NCI-H524 (cell line): ENCODE measurements at regions not wholly inside any gene's neighbourhood (a gene's known extent, or its start where the extent isn't known, plus 50 kb on each side); places are given as distances from the start of the nearest gene placed in this dataset.

Experiments
- DNase-seq, 2 experiments: peaks; one replicate each; lab custom pipeline; 2025; lab: John Stamatoyannopoulos, UW

DNA sequence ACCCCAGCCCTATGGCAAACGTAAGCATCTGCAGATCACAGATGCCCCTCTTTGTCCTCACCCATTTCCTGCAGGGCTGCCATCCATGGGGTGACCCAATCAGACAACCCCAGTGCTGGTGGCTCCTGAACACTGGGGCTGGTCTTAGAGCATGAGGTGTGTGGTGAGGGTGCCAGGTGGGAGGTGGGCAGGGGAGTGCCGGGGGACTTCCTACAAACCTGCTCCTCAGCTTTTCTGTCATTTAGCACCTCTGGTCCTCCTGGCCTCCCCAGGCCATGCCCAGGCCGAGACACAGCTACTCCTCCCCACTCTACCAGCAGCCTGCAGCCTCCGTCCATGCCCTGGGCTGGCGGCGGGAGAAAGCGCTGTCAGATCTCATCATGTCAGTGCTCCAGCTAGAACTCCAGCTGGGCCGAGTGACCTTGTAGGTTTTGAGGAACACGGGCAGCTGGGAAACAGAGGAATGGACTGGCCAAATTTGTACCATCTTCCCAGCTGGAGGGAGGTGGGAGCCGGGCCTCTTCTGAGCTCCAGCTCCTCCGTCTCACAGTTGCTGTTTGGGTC is 157.7 kb upstream of the NECTIN1 start:
- no peak for DNase-seq

DNA sequence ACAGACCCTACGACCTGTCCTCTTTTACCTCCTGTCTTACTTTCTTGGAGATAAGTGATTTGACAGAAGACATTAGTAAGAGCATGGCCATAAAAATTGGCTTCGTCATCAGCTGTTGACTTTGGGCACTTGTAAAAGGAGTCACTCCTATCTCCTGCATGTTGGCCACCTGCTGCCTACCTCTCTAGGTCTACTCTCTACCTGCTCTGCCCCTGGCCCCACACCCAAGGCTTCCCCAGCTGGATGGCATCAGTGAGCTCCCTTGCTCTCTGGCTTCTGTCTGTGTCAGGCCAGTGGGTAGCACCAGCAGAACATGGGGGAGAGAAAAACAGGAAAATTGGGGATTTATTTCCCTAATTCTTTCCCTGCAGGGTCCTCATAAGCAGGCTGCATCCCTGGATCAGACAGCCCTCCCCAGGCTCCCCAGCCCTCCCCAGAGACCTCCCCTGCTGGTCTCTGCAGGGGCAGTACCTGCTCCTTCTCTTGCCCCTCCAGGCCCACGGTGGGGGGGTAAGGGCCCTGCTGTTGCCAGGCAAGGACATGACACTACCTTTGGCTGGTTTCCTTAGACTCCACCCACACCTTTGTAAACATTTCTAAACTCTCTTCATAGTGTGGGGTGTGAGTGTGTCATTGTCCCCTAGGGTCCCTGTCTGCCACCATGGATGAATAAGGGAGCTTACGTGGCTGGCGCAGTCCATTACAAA is 157.0 kb upstream of the NECTIN1 start:
- no peak for DNase-seq

DNA sequence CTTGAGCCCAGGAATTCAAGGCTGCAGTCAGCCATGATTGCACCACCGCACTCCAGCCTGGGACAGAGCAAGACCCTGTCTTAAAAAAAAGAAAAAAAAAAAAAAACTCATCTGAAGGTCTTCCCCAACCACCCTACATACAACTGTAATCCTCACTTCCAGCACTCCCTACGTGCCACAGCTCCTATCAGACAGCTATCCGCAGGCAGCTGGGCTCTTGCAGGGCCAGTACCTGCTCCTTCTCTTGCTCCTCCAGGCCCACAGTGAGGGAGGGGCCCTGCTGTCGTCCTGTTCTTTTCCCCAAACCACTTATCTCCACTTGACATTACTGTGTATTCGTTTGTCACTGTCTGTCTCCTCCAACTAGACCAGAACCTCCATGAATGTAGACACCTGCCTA is 156.1 kb upstream of the NECTIN1 start:
- DNase-seq = peak; percentile 22 to 73

DNA sequence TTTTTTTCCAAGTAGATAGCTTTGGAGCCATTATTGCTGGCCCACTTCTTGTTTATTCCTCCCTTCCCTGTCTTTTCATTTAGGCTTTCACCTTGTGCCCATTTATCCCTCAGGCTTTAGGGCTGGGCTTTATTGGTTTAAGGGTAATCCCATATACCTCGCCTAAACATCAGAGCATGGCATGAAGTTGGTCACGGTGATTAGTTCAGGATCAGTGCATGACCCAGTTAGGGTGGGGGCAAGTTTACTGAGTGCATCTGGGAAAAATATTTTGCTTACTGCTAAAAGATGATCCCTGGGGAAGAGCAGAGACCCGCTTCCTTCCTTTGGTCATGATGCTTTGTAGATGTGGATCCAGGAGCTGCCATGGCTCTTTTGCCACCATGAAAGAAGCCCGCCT is 153.3 kb upstream of the NECTIN1 start:
- DNase-seq = no peak

DNA sequence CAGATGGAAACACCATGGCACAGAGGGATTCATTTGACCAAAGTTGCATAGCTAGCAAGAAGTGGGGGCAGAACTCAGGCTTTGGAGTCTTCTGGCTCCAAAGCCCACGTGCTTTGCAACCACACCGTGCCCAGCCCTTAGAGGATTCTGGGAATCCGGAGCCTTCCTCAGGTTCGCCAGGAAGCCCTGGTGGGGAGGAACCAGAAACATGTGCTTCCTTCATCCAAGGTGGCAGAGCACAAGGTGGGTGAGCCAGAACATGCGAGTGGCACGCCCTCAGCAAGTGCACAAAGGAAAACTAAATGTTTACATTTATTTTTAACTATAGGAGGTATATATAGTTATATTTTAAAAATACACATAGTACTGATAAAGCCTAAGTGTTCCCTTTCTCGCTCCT is 151.9 kb upstream of the NECTIN1 start:
- no peak for DNase-seq

DNA sequence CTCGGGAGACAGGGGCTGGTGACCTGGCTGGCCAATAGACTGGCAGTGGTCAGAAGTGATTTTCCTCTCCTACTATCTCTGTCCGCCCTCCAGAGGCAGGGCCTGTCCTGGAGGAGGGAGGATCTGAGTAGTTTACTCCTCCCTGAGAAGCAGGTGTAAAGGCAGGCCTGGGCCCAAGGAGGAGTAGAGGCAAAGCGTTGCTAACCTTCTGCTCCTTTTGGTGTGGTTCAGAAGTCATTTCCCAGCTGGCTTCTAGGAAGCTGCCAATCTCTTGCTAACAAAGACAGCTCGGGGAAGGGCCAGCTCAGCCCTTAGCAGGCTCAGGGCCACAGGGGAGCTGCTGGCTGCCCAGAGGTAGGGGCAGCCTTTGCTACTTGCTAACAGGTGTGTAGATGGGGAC is 151.1 kb upstream of the NECTIN1 start:
- no peak for DNase-seq

DNA sequence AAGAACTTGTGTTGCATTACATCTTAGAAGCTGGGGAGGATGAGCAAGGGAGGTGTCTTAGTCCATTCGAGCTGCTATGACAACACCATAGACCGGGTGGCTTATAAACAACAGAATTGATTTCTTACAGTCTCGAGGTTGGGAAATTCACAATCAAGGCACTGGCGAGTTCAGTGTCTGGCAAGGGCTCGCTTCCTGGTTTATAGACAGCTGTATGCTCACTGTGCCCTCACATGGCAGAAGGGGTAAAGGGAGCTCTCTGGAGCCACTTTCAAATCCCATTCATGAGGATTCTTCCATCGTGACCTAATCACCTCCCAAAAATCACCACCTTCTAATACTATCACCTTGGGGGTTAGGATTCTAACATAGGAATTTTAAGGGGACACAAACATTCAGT is 150.0 kb upstream of the NECTIN1 start:
- DNase-seq = no peak

DNA sequence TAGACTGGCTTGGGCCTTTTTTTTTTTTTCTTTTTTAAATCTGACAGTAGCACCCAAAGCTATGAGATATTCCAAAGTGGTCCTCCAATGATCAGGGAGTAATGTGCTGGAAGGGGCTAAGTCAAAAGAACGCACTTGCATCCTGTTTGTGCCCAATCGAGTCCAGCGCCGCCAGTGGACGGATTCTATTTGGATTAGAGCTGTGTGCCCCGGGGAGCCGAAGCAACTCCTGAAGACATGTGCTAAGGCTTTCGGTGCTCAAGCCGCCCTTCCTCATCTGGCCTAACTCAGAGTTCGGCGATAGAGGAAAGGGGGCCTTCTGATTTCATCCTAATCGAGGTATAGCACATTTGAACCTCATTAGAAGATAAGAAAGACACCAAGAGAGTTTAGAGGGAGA is 147.8 kb upstream of the NECTIN1 start:
- no peak for DNase-seq

DNA sequence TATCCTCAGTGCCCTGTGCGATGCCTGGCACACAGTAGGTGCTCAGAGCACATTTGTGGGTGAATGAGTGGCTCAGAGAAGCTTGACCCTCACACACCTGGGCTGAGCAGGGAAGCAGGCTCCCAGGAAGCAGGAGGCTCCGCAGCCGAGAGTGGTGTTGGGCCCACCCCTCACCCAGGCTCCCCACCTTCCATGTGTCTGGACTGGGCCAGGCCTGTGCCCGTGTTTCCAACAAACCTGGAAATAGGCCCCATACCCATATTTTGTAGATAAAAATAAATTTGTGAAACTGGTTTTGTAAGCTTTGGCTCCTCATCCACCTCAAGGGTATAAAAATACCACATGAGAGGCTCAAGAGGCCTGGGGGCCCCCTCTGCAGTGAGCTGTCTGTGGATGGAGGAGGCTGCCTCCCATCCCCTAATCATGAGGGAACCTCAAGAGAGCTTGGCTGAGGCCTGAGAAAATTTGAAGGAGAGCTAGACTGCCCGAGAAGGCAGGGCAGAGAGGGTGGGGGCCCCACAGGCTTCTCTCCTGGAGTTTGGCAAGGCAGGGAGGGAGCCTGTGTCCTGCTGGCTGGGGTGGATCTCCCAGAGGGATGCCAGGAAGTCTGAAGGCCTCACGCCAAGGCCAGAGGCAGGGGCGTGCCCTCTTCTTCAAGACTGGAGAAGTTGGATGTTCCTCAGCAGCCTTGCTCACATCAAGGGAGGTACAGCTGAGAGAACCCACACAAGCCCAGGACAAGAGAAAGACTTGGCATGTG is 147.0 kb upstream of the NECTIN1 start:
- no peak for DNase-seq

DNA sequence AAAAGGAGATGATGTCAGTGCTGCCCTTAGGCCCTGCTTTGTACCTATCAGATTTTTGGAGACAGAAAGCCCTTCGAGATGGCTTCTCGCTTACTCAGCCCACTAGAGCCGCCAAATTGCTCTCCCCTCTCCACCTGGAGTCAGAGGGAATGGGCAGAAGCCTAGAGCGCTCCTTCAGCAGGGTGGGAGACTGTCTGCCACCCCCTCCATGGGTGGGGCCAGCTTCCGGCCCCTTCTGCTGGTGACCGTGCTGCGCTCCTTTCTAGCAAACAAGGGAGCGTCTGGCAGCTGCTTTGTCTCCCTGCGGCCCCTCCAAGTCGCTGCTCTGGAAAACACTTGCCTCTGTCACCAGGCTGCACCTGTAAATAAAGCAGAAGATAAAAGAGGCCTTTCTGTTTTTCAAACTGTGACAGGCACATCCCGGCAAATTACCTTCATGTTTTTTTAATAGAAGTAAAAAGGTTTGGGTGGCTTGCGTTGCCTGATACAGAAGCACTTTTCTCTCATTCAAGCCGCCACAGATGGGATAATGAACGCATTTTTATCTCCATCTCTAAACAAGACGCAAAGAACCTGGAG is 145.7 kb upstream of the NECTIN1 start:
- DNase-seq = no peak

DNA sequence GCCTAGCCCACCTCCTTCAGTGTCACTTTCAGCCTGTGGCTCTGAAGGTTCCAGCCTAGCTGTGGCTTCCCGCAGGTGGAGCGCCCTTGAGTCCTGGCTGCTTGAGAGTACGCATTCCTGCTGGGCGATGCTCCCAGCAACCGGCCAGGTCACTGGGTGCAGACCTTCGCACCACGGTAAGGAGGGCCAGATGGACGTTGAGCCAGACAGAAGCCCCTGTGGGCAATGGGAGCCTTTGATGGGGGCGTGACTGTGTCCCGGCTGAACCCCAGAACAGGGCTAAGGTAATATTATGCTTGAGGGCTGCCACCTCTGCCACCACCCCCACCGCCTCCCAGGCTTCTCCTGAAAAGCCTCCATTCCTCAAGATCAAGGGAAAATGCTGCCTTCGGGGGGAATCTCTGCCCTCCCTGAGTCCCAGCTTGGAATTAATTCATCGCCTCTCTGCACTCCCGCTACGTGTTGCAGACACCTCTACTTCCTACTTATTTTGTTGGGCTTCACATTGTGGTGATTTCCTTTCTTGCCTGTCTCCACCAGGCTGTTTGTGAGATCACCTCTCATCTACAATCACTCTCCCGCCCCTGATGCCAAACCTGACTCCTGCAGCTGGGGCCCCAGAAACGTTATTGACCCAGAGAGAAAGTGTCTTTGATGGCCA is 144.9 kb upstream of the NECTIN1 start:
- DNase-seq = no peak

DNA sequence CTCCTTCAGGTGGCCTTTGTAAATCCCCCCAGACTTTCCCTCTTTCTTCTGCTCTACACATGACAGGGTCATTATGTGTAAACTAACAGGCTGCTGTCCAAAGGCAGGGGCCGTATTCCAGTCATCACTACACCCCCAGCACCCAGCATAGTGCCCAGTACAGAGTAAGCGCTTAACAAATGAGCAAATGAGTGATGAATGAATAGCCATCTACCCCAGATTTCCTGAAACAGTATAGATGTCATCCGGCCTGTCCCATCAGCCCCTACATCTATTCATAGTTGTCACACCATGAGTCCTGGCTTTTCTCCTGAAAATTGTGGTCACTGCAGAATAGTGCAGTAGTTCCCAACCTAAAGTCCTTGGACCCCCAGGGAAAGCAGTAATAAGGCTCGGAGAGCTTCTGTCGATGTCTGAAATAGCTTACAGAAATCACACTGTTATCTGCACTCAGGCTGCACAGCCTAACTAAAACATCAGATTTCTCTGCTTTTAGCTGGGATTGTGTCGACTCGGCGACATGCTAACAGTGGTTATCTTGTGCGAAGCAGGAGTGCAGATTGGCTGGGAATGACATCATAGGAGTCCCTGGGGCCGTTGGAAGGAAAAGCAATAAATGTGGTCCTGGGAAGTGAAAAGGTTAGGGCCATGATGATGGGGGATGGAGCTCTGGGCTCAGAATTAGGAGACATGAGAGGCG is 143.8 kb upstream of the NECTIN1 start:
- no peak for DNase-seq

DNA sequence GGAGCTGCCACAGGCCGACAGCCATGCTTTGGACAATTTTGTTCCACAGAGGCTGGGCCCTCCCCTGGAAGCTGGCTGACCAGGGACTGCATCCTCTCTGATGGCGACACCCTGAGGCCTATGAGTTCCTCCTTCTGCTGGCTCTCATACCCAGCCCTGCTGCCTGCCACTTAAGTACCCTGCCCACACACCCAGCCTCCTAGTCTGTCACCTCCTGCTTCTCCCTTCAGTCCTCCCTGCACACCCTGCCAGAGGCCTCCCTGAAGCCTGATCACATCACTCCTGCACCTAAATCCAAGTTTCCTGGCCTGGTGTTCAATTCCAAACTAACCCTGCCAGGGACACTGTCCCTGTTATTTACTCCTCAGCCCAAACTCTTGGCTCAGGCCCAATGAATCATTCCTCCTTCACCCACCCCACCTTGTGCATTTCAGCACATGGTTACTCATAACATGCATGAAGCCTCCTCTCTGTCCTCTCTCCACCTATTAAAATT is 136.7 kb upstream of the NECTIN1 start:
- peak; percentile 44 to 66 for DNase-seq

DNA sequence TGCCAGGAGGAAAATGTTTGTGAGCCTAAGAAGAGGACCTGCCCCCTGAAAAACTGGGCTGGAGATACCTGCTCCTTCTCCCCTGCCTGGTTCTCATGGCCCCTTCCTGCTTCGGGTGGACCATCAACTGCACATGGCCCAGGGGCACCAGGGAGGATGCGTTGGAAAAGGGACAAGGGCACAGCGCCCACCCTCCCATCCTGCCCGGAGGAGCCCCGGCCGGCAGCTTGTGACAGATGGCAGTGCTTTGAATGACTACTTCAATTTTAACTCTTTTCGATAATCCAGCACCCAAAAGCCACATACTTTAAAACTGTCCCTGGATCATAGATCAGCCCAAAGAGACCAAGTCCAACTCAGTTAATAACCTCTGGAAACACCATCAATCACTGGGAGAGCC is 135.8 kb upstream of the NECTIN1 start:
- peak; percentile 63 to 85 for DNase-seq

DNA sequence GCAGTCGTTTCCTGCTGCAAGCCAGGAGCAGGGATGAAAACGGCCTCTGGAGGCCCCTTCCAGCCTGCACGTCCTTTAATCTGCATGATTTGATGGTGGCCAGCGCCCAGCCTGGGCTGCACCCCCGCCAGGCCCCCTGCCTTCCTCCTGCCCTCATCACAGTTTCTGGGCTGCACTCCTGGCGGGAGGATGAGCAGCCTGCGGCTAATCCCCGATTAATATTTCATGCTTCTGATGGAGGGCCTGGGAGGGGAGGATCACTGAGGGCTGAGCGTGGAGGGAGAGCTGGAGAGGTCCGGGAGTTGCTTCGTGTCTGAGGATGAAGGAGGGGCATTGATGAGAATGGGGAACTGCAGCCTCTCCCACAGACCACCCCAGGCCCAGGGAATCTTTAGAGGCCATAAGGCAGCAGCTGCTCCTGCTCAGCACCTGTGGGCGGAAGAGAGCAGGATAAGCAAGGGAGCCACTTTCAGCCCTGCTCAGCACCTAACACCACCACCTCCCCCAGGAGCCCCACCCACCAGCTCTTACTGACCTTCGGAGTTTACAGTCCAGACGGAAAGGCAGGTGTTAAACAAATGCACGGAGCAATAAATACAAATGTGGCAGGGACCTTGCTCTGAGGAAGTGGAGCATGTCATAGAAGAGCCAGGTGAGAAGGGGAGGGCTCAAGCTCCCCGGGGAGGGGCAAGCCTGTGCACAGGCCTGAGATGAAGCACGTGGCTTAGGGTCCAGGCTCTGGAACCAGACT is 135.0 kb upstream of the NECTIN1 start:
- peak; percentile 97 to 98 for DNase-seq

DNA sequence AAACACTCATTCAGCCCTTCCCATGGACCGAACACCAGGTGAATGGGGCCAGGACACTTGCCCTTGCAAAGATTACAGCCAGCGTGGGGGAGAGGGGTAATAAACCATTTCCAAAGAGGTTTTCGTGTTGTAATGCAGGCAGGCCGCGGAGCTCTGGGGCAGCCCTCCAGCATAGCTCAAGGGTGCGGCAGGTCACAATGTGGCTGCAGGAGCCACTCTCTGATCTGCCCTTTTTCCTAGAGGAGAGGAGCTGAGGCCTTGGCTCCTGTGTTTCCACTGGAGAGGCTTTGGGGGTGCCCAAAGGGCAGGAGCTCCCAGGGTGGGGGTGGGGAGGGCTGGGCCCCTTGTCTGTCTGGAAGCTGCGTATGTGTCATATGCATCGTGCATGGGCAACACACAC is 134.2 kb upstream of the NECTIN1 start:
- peak in 1 of 2 experiments; percentile 8 for DNase-seq

DNA sequence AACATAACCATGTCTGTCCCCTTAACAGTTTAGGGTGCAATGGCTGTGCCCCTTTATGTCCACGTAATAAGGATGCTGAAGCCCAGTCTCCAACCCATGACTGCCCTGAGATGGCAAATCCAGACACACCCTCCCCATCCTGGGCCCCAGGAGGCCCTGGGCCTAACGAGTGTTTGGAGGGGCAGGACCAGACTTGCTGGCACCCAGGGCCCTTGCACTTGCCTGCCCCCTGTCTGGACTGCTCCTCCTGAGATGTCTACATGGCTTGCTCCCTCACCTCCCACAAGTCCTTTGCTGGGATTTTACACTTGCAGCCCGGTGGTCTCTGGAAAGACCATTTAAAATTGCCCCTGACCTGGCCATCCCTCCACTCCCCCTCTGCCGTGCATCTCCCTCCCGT is 132.2 kb upstream of the NECTIN1 start:
- DNase-seq = peak; percentile 20 to 50

DNA sequence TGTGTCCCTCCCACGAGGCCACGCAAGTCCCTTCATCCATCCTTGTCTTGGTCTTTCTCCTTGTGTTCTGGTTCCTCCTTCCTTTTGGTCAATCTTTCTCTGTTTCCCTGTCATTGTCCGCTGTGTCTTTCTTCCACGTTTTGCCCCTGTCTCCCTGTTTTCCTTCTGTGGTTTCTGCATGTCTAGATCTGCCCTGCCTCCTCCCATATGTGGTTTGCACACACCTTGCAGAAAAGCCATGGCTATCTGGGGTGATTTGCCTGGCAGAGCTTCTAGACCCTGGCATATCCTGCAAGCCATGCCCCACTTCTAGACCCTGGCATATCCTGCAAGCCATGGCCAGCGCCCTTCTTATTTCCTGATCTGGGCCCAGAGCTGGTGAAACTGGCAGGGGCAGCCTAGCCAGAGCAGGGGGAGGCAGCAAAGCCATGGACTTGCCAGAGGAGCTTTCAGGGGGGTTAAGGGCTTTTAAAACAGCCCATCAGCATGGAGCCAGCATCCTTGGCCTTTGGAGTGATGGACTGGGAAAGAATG is 131.6 kb upstream of the NECTIN1 start:
- no peak for DNase-seq

DNA sequence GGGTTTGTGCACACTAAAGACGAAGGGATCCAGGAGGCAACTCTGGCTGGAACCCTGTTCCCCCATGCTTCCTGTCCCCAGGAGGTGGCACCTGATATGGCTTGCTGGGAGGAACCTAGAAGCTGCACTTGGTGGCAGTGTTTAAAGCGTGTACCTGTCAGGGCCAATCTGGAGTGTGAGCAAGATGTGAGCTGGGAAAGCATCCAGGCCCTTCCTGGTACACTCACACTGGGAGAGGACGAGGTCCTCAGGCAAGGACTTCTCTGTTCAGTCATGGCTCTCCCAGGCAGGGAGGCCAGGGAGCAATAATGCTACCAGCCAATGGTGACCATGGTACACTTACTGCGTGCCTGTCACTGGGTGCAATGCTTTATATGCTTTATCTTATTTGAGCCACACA is 130.7 kb upstream of the NECTIN1 start:
- DNase-seq = no peak

DNA sequence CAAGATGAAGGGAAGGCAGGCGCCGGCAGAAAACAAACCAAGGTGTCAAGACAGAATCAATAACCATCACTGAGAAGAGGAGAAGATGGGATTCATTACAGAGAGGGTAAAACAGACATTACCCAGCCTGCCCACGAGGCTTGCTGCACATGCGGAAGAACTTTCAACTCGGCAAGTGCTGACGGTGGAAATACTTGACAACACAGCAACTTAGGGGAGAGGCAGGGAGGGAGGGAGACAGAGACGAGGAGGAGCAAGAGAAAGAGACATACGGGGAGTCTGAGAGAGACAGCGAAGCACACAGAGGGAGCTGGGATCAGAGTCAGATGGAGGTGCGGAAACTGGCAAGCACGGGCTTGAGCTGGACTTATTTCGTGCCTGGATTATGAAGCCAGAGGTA is 129.3 kb upstream of the NECTIN1 start:
- no peak for DNase-seq
